ENCODE measurements at regions not wholly inside any gene's neighbourhood (a gene's known extent, or its start where the extent isn't known, plus 50 kb on each side); places are given as distances from the start of the nearest gene placed in this dataset.

DNA sequence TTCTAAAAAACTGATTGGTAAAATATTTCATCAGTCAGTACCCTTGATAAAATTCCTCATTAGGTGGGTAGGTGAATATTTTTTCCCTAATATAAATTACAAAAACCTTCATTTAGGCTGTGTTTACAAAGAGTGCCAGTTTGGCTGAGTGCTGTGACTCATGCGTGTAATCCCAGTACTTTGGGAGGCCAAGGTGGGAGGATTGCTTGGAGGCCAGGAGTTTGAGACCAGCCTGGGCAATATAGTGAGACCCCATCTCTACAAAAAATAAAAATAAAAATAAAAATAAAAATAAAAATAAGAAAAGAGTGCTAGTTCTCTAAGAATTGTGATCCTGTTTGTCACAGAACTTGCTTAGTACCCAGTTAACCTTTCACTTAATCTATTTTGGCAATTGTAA, 398.4 kb upstream of the RGS6 start:
- DNase-seq (no peak), ATAC-seq (replicated peaks) (no peak)
- Mint-ChIP-seq H3K27ac (no peak overlapping the region), H3K9me3 (no peaks in the 10 kb centered on the region), H3K4me3 (no peak overlapping the region), H3K36me3 (ENCODE audit: insufficient read depth) (no peaks in the 10 kb centered on the region), H3K4me1 (ENCODE audit: low read depth in 2 of 2) (peaks cover 8 to 13% of the 10 kb centered on the region in 2 donors), H3K27me3 (no peaks in the 10 kb centered on the region)

DNA sequence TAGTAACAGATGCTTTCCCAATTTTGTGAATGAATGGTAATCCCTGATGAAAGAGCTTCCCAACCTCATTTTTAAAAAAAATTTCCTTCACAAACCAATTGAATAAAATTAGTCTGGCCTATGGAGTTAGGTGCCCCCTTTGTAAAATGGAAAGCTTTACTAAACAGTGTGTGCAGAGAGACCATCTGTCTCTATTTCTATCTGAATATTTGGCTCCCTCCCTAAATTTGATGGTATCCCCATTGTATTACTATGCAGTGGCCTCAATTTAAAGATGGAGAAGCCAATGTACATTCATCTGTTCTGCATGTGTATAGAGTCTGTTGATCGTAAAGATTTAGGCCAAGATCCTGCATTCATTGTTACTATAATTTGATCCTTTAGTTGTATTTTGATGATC, 397.7 kb upstream of the RGS6 start:
- no peaks in the 10 kb centered on the region for H3K36me3 Mint-ChIP-seq (ENCODE audit: insufficient read depth)
- H3K4me1 Mint-ChIP-seq (ENCODE audit: low read depth in 2 of 2) = peaks cover 8 to 13% of the 10 kb centered on the region in 2 donors
- DNase-seq (no peak), ATAC-seq (replicated peaks) (no peak)
- H3K4me3 Mint-ChIP-seq = no peak overlapping the region
- no peak overlapping the region for H3K27ac Mint-ChIP-seq
- H3K9me3 Mint-ChIP-seq = no peaks in the 10 kb centered on the region
- no peaks in the 10 kb centered on the region for H3K27me3 Mint-ChIP-seq

DNA sequence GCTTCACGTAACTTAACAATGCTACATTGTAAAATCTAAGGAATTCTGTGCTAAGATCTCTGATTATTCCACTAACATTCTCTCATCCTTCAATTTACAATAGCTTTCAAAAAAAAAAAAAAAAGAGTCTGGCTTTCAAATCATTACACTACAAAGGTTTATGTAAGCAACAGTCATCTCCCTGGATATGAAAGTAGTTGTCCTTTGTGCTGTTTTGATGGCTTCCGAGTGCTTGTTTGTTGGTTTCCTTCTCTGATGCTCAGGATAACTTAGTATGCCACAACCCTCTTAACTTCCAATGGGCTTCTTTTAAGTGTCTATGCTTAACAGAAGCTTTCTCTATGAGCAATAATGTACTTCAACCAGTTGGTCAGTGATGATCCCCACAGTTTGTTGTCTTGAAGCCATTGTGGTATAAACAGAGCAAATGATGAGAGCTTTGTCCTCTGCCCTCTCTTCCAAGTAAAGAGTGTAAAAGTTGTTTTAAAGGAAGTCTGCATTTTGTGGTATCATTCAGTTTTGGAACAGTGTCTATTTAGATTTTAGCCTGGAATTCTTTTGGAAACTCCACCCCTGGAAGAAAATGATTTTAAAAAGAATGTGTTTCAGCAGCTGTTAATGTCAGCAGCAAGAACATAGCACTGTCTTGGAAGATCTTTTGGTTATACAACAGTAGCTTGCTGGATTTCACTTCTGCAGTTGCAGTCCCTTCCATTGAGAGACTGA, 396.1 kb upstream of the RGS6 start:
- Mint-ChIP-seq H3K4me1 (ENCODE audit: low read depth in 2 of 2) (peaks cover 4 to 13% of the 10 kb centered on the region in 2 donors), H3K27ac (peak overlapping the region in 1 of 2 donors; percentile 2), H3K36me3 (ENCODE audit: insufficient read depth) (no peaks in the 10 kb centered on the region), H3K9me3 (no peaks in the 10 kb centered on the region), H3K27me3 (no peaks in the 10 kb centered on the region), H3K4me3 (no peak overlapping the region)
- DNase-seq = no peak
- no peak for ATAC-seq (replicated peaks)

DNA sequence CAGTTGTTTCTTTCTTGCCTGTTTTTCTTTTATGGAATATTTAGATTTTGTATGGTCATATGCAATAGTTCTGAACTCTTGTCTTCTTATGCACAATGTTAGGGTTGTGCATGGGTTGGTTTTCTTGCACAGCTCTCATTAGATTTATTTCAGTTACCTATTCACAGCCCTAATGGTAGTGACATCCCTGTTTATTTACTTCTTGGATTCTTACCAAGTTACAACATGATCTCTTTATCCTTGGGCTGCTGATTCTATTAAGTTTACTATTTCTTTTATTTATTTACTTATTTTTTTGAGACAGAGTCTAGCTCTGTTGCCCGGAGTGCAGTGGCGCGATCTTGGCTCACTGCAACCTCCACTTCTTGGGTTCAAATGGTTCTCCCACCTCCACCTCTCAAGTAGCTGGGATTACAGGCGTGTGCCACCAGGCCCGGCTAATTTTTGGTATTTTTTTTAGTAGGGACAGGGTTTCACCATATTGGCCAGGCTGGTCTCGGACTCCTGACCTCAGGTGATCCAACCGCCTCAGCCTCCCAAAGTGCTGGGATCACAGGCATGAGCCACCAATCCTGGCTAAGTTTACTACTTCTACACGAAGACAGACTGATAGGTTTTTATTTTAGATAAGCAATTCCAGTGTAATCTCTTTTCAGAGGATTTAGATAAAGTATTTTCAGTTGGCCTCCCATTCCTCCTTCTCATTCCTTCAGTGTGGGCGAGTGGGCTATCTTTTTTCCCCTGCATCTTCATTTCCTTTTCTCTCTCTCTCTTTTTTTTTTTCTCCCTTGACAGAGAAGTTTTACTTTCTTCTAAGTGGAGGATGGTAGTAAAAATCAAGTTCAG, 395.1 kb upstream of the RGS6 start:
- H3K27me3 Mint-ChIP-seq = no peaks in the 10 kb centered on the region
- H3K9me3 Mint-ChIP-seq = no peaks in the 10 kb centered on the region
- ATAC-seq (replicated peaks) = no peak
- no peak for DNase-seq
- H3K4me1 Mint-ChIP-seq (ENCODE audit: low read depth in 2 of 2) = peaks cover 6 to 15% of the 10 kb centered on the region in 2 donors
- peaks cover 2% of the 10 kb centered on the region for H3K36me3 Mint-ChIP-seq (ENCODE audit: insufficient read depth)
- H3K4me3 Mint-ChIP-seq = no peak overlapping the region
- no peak overlapping the region for H3K27ac Mint-ChIP-seq

DNA sequence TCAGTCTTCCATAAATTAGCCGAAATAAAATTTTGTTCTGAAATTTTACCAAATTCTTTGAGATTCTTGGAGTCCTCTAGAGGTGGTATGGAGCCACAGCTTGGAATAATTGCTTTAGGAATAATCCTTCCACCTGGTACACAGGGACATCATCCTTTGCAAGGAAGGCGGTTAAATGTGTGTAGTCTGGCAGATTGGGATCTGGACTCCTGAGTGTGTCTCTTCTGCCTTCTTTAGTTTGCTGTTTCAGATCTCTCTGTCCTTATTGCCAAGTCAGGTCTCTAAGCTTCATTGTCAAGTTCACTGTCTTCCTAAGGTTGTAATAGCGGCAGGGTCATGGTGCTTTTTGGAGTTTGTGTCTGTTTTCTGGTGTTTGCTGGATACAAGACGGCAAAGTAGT, 393.9 kb upstream of the RGS6 start:
- H3K27me3 Mint-ChIP-seq = no peaks in the 10 kb centered on the region
- no peak for ATAC-seq (replicated peaks)
- H3K4me1 Mint-ChIP-seq (ENCODE audit: low read depth in 2 of 2) = peaks cover 12 to 25% of the 10 kb centered on the region in 2 donors

DNA sequence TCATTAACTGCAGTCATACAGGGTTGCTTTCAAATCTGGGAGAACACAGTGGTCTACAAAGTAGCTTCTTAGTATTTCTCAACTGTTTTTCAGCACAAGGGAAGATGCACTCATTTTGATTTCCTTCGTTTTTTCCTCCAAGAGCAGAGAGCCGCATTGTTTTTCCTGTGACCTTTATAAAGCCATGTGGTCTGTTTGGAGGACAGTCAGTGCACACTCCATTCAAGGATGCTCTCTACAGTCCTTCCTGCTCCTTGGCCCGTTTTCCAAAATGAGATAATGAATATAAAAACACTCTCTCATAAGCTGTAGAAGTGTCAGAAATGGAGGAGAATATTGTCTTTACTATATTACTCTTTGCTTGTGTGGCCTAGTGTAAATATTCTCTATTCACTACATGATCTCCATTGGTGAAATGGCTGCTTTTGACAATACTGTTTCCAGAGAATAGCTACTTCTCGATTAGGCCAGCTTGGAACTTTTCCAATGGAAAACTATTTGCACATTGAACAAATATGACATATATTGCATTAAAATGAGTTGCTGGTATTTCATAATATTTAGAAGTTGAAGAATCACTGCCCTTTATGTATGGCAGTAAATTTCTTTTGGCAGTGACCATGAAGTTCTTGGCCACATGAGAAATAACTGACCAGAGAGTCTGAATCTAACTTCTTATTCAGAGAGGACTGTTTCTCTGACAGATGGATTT, 393.1 kb upstream of the RGS6 start:
- Mint-ChIP-seq H3K36me3 (ENCODE audit: insufficient read depth) (peaks cover 4% of the 10 kb centered on the region), H3K4me1 (ENCODE audit: low read depth in 2 of 2) (peaks cover 12 to 25% of the 10 kb centered on the region in 2 donors), H3K27ac (peak overlapping the region in 1 of 2 donors; percentile 38), H3K4me3 (no peak overlapping the region), H3K9me3 (no peaks in the 10 kb centered on the region), H3K27me3 (no peaks in the 10 kb centered on the region)
- DNase-seq (no peak), ATAC-seq (replicated peaks) (no peak)

More for the DNA sequence above, 393.9 kb upstream of the RGS6 start:
- Mint-ChIP-seq H3K27ac (peak overlapping the region in 1 of 2 donors; percentile 38), H3K4me3 (no peak overlapping the region), H3K36me3 (ENCODE audit: insufficient read depth) (peaks cover 4% of the 10 kb centered on the region), H3K9me3 (no peaks in the 10 kb centered on the region)
- DNase-seq = no peak

DNA sequence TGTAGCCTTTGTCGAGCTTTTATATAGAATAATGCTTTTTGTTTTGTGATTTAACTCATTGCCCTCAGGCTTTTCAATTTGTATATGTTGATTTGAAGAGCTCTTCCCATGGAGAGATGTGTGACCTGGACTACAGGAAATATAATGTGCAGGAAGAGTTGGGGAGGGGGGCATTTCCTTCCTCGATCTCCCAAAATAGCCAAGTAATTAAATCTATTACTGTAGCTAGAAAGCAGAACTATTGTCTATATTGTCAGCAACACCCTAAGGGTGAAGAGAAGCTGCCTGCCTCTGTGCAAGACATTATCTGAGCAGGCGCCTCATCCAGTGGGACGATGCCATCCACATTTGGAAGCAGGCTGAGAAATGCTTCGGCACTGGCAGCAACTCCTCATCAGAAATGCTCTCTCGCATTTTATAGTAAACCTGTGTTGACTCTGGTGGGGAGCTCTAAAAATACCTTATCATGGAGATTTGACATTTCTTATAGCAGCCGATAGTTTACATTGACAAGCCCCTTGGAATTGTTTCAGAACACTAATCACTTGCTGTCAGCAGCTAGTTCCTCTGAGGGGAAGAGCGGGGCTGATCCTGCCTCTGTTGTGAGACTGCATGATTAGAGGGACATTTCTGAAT, 392.5 kb upstream of the RGS6 start:
- Mint-ChIP-seq H3K9me3 (no peaks in the 10 kb centered on the region), H3K27me3 (no peaks in the 10 kb centered on the region), H3K4me1 (ENCODE audit: low read depth in 2 of 2) (peaks cover 12 to 25% of the 10 kb centered on the region in 2 donors), H3K36me3 (ENCODE audit: insufficient read depth) (peaks cover 4% of the 10 kb centered on the region), H3K27ac (peak overlapping the region in 1 of 2 donors; percentile 38), H3K4me3 (no peak overlapping the region)
- no peak for ATAC-seq (replicated peaks)
- no peak for DNase-seq

DNA sequence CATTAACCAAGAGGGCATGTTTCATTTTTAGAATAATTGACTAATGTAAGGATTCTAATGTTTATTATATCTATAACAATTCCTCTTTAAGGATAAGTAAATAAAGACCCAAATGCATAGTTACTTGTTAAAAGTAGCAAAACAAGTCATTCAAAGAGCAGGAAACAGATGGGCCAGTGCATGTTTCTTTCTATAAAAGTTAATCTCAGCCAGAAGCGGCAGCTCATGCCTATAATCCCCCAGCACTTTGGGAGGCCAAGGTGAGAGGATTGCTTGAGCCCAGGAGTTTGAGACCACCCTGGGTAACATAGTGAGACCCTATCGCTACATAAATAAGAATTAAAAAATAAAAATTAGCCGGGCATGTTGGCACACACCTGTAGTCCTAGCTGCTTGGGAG, 391.0 kb upstream of the RGS6 start:
- H3K27me3 Mint-ChIP-seq = no peaks in the 10 kb centered on the region
- H3K9me3 Mint-ChIP-seq = no peaks in the 10 kb centered on the region
- no peak for DNase-seq
- H3K27ac Mint-ChIP-seq = no peak overlapping the region
- H3K4me1 Mint-ChIP-seq (ENCODE audit: low read depth in 2 of 2) = peaks cover 10 to 19% of the 10 kb centered on the region in 2 donors
- H3K36me3 Mint-ChIP-seq (ENCODE audit: insufficient read depth) = peaks cover 5% of the 10 kb centered on the region
- no peak for ATAC-seq (replicated peaks)
- no peak overlapping the region for H3K4me3 Mint-ChIP-seq

DNA sequence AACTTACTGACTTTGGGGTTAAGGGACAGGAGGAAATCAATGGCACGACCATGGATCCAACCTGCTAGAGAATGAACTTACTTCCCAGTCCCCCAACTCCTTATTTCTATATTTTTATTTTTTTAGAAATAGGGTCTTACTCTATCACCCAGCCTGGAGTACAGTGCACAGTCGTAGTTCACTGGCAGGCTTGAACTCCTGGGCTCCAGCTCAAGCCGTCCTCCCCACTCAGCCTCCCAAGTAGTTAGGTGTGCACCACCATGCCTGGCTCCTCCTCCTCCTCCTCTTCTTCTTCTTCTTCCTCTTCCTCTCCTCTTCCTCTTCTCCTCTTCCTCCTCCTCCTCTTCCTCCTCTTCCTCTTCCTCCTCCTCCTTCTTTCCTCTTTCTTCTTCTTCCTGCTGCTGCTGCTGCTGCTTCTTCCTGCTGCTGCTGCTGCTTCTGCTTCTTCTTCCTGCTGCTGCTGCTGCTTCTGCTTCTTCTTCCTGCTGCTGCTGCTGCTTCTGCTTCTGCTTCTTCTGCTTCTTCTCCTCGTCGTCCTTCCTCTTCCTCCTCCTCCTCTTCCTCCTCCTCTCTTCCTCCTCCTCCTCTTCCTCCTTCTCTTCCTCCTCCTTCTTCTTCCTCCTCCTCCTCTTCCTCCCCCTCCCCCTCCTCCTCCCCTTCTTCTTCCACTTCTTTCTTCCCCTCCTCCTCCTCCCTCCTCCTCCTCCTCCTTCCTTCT, 390.1 kb upstream of the RGS6 start:
- Mint-ChIP-seq H3K4me3 (peak overlapping the region in 1 of 2 donors; percentile 37), H3K4me1 (ENCODE audit: low read depth in 2 of 2) (peaks cover 10 to 17% of the 10 kb centered on the region in 2 donors), H3K27me3 (no peaks in the 10 kb centered on the region), H3K36me3 (ENCODE audit: insufficient read depth) (peaks cover 6% of the 10 kb centered on the region), H3K27ac (peak overlapping the region; percentile 56 to 84), H3K9me3 (no peaks in the 10 kb centered on the region)
- ATAC-seq (replicated peaks) (no peak), DNase-seq (no peak)

DNA sequence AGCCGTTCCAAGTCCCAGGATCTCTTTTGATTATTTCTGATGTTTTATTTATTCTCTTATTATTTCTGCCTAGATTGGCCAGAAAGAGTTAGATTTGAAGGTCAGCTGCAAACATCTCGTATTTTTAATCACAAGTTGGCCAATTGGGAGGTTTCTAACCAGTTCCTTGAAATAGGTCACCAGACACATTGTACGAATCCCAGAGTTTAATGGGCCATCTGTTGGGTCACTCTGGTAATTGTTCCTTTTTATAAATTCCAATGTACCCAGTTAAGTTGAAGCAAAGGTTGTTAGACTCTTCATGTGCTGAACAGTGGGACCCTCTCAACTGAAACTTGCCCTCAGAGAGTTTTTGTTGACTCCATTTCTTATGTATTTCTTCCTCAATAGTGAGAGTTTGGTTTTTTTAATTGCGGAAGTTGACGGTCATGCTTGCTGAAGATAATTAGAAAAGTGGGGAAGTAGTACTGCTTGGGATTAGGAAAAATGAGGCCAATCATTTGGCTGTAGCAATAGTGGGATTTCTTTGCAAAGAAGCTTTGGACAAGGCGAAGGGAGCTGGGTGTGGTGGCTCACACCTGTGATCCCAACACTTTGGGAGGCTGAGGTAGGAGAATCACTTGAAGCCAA, 382.7 kb upstream of the RGS6 start:
- Mint-ChIP-seq H3K36me3 (ENCODE audit: insufficient read depth) (peaks cover 3% of the 10 kb centered on the region), H3K9me3 (no peaks in the 10 kb centered on the region), H3K4me3 (no peak overlapping the region), H3K4me1 (ENCODE audit: low read depth in 2 of 2) (peaks cover 12 to 14% of the 10 kb centered on the region in 2 donors), H3K27ac (no peak overlapping the region), H3K27me3 (no peaks in the 10 kb centered on the region)
- no peak for ATAC-seq (replicated peaks)
- DNase-seq = no peak

DNA sequence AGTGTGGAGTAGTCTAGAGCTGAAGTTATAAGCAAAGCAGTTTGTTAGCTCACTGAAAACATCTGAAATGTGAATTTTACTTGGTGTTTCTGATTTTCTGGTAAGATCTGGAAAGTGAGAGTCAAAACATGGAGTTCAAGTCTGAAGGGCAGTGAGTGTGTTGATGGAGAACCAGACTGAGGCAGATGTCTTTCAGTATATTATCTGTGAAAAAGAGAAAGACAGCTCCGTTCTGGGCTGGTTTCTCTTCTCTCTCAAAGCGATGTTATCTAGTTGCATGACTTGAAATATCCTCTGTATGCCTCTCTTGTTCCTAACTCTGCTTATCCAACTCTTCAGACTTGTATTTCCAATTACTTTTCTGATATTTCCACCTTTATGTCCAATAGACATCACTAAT, 381.9 kb upstream of the RGS6 start:
- ATAC-seq (replicated peaks) (no peak), DNase-seq (no peak)
- Mint-ChIP-seq H3K27me3 (no peaks in the 10 kb centered on the region), H3K36me3 (ENCODE audit: insufficient read depth) (peaks cover 4% of the 10 kb centered on the region), H3K4me3 (no peak overlapping the region), H3K4me1 (ENCODE audit: low read depth in 2 of 2) (peaks cover 17 to 18% of the 10 kb centered on the region in 2 donors), H3K27ac (no peak overlapping the region), H3K9me3 (no peaks in the 10 kb centered on the region)

DNA sequence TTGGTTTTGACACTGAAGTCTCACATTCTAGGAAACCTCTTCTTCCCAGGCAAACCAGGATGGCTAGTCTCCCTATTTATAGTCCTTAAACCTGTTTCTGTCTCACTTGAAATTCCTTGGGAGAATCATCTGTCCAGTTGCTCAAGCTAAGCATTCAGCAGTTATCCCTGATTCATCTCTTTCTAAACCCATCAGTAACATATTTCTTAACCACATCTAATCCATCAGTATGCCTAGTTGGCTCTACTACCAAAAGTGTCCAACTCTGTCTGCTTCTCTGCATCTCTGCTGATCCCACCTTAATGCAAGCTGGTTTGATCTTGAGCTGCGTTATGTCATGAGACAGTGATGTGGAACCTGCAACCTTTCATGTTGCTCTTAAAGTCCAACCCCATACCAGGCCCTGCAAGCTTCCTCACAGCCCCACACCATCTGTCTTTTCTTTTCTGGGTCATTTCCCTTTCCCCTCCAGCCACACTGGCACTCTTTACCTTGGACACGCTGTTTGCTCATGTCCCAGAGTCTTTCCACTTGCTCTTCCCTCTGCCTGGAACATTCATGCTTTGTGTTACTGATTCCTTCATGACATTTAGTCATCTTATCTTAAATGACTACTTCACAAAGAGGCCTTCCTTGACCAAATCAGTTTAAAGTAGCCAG, 380.8 kb upstream of the RGS6 start:
- Mint-ChIP-seq H3K36me3 (ENCODE audit: insufficient read depth) (peaks cover 5% of the 10 kb centered on the region), H3K27ac (no peak overlapping the region), H3K9me3 (no peaks in the 10 kb centered on the region), H3K4me1 (ENCODE audit: low read depth in 2 of 2) (peaks cover 28% of the 10 kb centered on the region in 2 donors), H3K4me3 (no peak overlapping the region), H3K27me3 (no peaks in the 10 kb centered on the region)
- ATAC-seq (replicated peaks) (no peak), DNase-seq (no peak)

All from effector memory CD8-positive, alpha-beta T cell (primary cell).